Neural crest cell (in vitro differentiated cells): ENCODE measurements at regions not wholly inside any gene's neighbourhood (a gene's known extent, or its start where the extent isn't known, plus 50 kb on each side); places are given as distances from the start of the nearest gene placed in this dataset.
A peak's percentile ranks its signal among the peaks of the same experiment; 100 is the strongest.

Source experiments
- DNase-seq: peaks from one replicate; pipeline ENCODE4 v3.0.0; 2021; ENCODE audit warnings: low read depth, mixed read lengths, low spot score
- H3K27ac Mint-ChIP-seq: one replicate; pipeline ENCODE4 v1.8.0; 2021; ENCODE audit warnings: mild to moderate bottlenecking, mixed read lengths; ENCODE audit not compliant: unreplicated experiment
- H3K27me3 Mint-ChIP-seq: 2 replicates; pipeline ENCODE4 v1.8.0; 2021; ENCODE audit warnings: low read depth, mild to moderate bottlenecking, mixed read lengths
- H3K36me3 Mint-ChIP-seq: 2 replicates; pipeline ENCODE4 v1.8.0; 2021; ENCODE audit warnings: low read depth, mild to moderate bottlenecking, mixed read lengths
- H3K4me1 Mint-ChIP-seq: 2 replicates; pipeline ENCODE4 v1.8.0; 2021; ENCODE audit warnings: mixed read lengths
- H3K4me3 Mint-ChIP-seq: one replicate; pipeline ENCODE4 v1.8.0; 2021; ENCODE audit warnings: mild to moderate bottlenecking, mixed read lengths
- H3K9me3 Mint-ChIP-seq: 2 replicates; pipeline ENCODE4 v1.8.0; 2021; ENCODE audit warnings: mixed read lengths
- TF ChIP-seq, protein P1 (sequence below): fragments of 200-600 bp; sonication (generic); conservative IDR thresholded peaks from 2 replicates; pipeline ENCODE4 v1.5.0; 2021; ENCODE audit warnings: antibody characterized with exemption, mild to moderate bottlenecking

DNA sequence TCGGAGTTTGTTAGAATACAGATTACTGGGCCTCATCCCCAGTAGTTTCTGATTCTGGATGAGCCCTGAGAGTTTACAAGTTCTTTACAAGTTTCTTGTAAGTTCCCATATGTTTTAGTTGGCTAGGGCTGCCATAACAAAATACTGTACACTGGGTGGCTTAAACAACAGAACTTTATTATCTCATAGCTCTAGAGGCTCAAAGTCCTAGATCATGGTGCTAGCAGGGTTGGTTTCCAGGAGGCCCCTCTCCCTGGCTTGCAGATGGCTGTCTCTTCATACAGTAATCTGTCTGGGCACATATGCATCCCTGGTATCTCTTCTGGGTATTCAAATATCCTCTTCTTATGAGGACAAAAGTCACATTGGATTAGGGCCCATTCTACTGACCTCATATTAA, 167.2 kb downstream of the KLF5 start:
- TF ChIP-seq, protein P1, sequence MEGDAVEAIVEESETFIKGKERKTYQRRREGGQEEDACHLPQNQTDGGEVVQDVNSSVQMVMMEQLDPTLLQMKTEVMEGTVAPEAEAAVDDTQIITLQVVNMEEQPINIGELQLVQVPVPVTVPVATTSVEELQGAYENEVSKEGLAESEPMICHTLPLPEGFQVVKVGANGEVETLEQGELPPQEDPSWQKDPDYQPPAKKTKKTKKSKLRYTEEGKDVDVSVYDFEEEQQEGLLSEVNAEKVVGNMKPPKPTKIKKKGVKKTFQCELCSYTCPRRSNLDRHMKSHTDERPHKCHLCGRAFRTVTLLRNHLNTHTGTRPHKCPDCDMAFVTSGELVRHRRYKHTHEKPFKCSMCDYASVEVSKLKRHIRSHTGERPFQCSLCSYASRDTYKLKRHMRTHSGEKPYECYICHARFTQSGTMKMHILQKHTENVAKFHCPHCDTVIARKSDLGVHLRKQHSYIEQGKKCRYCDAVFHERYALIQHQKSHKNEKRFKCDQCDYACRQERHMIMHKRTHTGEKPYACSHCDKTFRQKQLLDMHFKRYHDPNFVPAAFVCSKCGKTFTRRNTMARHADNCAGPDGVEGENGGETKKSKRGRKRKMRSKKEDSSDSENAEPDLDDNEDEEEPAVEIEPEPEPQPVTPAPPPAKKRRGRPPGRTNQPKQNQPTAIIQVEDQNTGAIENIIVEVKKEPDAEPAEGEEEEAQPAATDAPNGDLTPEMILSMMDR, result no peak
- DNase-seq, result no peak
- no peaks in the 10 kb centered on the region for H3K4me1 Mint-ChIP-seq
- H3K36me3 Mint-ChIP-seq, result no peaks in the 10 kb centered on the region
- no peak overlapping the region for H3K4me3 Mint-ChIP-seq
- no peak overlapping the region for H3K27ac Mint-ChIP-seq
- no peaks in the 10 kb centered on the region for H3K9me3 Mint-ChIP-seq
- no peaks in the 10 kb centered on the region for H3K27me3 Mint-ChIP-seq

DNA sequence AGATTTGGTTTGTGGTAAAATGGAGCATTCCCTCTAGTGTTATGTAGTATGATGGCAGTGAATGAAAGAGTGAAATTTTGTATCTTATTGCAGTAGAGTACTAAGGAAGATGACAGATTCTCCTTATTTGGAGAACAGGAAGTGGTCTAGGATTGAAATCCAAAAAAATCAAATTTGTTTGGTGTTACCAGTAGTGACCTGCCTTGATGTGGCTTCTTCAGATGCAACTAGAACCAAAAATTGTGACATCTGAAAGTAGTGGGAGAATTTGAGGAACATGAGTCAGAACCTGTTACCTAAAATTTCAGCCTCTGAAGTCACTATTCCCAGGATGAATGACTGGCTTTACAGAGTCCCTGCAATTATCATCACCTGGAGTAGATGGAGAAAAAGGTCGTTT, 165.9 kb downstream of the KLF5 start:
- TF ChIP-seq, protein P1, result no peak
- DNase-seq, result no peak
- no peaks in the 10 kb centered on the region for H3K9me3 Mint-ChIP-seq
- no peak overlapping the region for H3K27ac Mint-ChIP-seq
- H3K4me3 Mint-ChIP-seq, result no peak overlapping the region
- H3K36me3 Mint-ChIP-seq, result no peaks in the 10 kb centered on the region
- H3K27me3 Mint-ChIP-seq, result no peaks in the 10 kb centered on the region
- H3K4me1 Mint-ChIP-seq, result no peaks in the 10 kb centered on the region

DNA sequence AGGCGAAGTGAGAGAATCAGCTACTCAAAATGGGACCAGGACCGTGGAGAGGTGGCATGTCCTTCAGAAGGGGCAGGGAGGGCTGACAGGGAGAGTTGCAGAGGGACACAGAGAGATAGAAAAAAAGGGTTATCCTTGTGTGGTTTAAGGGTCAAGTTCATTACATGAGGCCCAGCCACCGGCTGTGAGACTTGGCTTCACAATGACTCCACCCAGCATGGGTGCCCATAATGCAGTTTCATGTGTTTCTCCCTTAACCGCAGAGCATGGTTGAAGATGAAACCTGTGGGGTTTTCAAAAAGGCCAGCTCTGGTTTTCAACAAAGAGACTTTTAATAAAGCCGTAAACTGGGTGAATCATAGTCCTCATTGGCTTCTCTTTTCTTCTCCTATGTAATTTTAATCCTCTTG, 164.6 kb downstream of the KLF5 start:
- Mint-ChIP-seq H3K27me3 (no peaks in the 10 kb centered on the region), H3K27ac (no peak overlapping the region)
- DNase-seq, result no peak

DNA sequence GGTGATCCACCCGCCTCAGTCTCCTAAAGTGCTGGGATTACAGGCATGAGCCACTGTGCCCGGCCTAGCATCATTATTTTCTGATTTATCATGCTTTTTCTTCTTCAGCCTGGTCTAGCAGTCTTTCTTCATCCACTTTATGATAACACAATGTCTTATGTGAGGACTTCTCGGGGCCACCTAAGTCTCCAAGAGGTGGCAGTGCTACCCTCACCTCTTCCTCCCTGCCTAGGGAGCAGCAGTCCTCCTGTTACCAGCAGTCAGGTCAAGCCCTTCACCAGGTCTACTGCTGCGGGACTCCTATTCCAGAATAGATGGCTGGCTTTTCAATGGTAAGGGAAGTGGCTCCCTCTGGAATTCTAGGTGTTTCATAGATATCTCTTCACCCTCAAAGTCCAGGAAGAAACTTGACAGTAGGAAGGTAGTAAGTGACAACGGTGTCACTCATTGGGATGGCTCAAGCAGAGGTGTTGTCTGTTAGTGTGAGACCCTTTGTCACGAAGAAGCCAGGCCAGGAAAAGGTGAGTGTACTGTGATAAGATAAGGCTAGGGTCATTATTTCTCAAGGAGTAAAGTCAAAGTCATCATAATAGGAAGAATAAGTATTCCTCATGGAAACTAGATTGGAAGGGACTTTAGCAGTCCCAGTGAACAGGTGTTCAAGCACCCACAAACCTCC, 164.0 kb downstream of the KLF5 start:
- no peak overlapping the region for H3K4me3 Mint-ChIP-seq
- no peak for DNase-seq
- no peaks in the 10 kb centered on the region for H3K27me3 Mint-ChIP-seq
- no peaks in the 10 kb centered on the region for H3K36me3 Mint-ChIP-seq
- H3K9me3 Mint-ChIP-seq, result no peaks in the 10 kb centered on the region
- peaks cover 14% of the 10 kb centered on the region for H3K4me1 Mint-ChIP-seq
- H3K27ac Mint-ChIP-seq, result peak overlapping the region; percentile 92
- TF ChIP-seq, protein P1, result no peak

More for the DNA sequence above, 164.6 kb downstream of the KLF5 start:
- H3K4me1 Mint-ChIP-seq, result peaks cover 8% of the 10 kb centered on the region
- TF ChIP-seq, protein P1, result no peak
- no peaks in the 10 kb centered on the region for H3K9me3 Mint-ChIP-seq
- no peaks in the 10 kb centered on the region for H3K36me3 Mint-ChIP-seq
- no peak overlapping the region for H3K4me3 Mint-ChIP-seq

DNA sequence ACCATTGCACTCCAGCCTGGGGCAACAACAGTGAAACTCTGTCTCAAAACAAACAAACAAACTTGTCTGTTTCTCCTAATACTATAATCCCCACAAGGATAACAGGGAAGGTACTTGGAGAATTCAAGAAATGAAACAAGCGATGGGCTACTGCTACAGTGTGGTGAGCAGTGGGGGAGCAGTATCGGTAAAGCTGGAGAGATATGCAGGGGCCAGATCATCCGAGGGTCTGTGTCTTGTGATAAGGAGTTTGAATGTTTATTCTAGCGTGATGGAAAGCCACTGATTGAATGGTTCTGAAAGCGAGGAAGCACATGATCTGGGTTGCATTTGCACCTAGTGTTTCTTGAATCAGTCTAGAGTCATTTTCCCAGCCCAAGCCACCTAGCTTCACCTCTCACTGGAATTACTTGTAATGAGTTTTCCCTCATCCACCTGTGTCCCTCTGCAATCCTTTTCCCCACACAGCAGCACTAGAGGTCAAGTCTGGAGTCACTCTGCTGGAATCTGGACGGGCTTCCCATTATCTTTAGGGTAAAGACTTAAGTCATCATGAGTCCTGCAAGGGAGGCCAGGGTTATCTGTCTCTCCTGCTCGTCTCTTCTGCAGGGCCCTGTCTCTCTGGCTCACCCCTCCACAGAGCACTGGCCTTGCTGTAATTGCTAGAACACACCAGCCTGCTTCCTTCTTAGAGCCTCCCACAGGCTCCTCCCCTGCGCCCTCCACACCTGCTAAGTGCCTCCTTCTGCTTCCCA, 162.3 kb downstream of the KLF5 start:
- peaks cover 14% of the 10 kb centered on the region for H3K4me1 Mint-ChIP-seq
- no peaks in the 10 kb centered on the region for H3K36me3 Mint-ChIP-seq
- H3K9me3 Mint-ChIP-seq, result no peaks in the 10 kb centered on the region
- no peak overlapping the region for H3K4me3 Mint-ChIP-seq
- H3K27me3 Mint-ChIP-seq, result no peaks in the 10 kb centered on the region
- H3K27ac Mint-ChIP-seq, result no peak overlapping the region
- no peak for DNase-seq
- TF ChIP-seq, protein P1, result no peak
